ENCODE measurements at regions not wholly inside any gene's neighbourhood (a gene's known extent, or its start where the extent isn't known, plus 50 kb on each side); places are given as distances from the start of the nearest gene placed in this dataset.
"Not testable (repeated sequence)": the region's sequence is repeated elsewhere in the genome, so short reads cannot be mapped to it uniquely, and the experiment has no call there.

- no peak for DNase-seq
Observed at GRCh38 chr20:52441710-52442109, 250.1 kb upstream of the ZFP64 start.

- DNase-seq = no peak
Observed at GRCh38 chr20:52439375-52439774, 247.8 kb upstream of the ZFP64 start.

DNA sequence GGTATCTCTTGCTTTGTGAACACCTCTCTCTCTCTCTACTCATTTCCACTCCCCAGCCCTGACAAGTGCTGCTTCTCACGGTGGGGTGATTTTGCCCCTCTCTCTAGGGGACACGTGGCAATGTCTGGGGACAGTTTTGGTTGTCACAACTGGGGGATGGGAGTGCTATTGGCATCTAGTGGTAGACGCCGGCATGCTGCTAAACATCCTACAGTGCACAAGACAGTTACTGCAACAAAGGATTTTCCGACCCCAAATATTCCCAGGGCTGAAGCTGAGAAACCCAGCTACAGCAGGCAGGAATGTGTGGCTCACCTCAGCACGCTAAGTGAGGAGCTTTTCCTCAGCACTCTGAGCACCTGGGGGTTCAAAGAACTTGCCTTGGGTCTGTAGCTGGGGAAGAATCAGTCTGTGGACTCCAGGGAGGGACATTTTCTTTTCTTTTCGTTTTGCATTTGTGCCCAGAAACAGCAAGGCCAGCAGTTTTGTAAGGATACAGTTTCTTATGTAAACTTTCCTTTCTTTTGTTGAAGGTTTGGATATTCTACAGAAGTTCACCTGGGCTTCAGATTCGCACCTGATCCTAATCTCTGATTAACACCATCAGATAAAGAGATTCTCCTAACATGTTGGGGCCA, 246.9 kb upstream of the ZFP64 start:
- no peak for DNase-seq

DNA sequence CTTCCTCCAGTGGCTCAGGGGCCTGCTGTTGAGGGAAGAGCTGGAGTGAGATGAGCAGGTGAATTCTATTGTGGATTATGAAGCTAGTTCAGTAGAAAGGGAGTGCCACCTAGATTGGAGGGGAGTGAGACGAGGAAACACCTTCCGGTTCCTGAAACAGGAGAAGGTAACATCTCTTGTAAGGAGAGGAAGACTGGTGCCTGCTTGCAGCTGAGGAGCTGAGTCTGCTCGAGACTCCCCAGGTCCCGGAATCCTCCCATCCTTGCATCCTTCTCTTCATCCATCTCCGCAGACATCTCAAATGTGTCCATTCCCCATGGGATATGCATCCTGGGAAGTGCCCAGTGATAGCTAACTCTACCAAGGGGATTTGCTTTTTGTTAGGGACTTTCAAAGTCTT, 242.9 kb upstream of the ZFP64 start:
- DNase-seq = no peak

DNA sequence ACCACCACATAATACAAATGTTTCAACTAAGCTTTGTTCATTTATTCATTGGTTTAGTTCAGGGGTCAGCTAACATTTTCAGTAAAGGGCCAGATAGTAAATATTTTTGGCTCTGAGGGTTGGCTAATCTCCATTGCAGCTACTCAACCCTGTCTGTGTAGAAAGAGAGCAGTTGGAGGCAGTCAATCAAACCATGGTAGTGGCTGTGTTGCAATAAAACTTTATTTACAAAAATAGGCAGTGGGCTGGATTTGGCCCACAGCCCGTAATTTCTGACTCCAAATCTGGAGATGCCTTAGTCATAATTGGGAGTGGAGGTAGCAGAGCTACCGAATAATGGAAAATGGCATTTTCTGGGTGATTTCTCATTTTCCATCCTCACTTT, 242.5 kb upstream of the ZFP64 start:
- DNase-seq = no peak

- no peak for DNase-seq
Observed at GRCh38 chr20:52433326-52434040, 241.9 kb upstream of the ZFP64 start.

- no peak for DNase-seq
Observed at GRCh38 chr20:52432740-52433139, 241.2 kb upstream of the ZFP64 start.

DNA sequence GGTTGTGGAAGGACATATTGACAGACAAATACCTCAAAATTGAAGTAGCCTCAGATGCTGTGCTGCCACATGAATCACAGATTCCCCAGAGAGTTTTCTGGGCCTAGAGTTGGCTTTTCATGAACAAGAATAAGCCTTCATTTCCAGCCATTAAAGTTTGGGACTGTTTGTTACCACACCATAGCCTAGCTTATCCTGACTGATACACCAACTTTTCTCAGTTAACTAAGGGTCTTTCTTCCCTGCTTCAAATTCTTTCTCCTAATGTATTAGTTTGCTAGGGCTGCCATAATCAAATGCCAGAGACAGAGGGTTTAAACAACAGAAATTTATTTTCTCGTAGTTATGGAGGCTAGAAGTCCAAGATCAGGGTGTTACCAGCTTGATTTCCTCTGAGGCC, 237.4 kb upstream of the ZFP64 start:
- no peak for DNase-seq

DNA sequence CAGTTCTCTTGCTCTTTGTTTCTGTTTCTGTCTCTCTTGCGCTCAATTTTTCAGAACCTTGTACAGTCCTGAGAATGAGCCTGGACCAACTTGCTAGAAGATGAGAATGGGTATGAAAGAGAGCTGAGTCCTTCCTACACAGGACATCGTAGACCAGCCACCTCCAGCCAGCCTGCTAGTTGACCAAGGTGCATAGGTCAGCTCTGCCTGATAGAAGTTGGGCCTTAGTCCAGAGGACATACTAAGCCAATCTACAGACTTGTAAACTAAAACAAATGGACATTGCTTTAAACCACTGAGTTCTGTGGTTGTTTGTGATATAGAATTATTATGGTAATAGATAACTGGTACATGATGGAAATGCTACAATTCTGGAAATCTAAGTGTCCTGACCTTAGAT, 236.4 kb upstream of the ZFP64 start:
- no peak for DNase-seq

- no peak for DNase-seq
Observed at GRCh38 chr20:52426856-52427255, 235.3 kb upstream of the ZFP64 start.

DNA sequence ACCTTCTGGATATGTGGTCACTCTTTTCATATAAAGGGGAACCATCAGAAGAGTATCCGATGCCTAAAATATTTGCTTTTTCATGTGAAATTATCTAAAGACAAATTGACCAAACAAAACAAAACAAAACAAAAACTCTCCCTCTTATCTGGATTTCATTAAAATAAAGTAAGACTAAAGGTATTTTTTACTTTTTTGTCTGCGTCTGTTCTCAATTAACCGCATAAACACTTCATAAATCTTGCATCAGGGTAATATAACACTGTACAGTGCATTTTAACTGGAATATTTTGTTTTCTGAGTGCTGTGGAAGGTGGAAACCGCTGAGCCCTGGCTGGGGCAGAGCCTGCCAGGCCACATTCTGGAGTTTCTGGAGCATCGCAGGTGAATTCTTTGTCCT, 234.1 kb upstream of the ZFP64 start:
- no peak for DNase-seq

DNA sequence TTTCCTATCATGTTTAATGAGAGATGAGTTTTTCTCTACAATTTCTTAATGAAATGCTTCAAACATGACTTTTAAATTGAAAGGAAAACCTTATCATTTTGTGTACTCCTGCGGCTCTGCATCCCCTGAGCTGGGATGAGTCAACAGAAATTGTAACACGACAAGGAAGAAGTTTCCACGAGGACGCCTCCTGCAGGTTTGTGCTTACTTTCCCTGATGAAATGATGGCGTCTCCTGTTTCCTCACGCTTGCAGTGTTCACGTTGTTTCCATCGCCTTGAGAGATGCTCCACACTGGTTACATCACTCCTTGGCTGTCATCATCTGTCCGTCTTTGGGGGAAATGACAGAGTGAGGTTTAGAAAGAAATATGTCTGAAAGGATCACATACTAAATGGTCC, 233.7 kb upstream of the ZFP64 start:
- no peak for DNase-seq

- not testable (repeated sequence) for DNase-seq
Observed at GRCh38 chr20:52424357-52424942, 232.9 kb upstream of the ZFP64 start.

- peak in 1 of 56 donors; percentile 1 for DNase-seq
Observed at GRCh38 chr20:52423536-52424140, 232.1 kb upstream of the ZFP64 start.

GRCh38 chr20:52422574-52423336, 231.2 kb upstream of the ZFP64 start:
- DNase-seq = no peak

DNA sequence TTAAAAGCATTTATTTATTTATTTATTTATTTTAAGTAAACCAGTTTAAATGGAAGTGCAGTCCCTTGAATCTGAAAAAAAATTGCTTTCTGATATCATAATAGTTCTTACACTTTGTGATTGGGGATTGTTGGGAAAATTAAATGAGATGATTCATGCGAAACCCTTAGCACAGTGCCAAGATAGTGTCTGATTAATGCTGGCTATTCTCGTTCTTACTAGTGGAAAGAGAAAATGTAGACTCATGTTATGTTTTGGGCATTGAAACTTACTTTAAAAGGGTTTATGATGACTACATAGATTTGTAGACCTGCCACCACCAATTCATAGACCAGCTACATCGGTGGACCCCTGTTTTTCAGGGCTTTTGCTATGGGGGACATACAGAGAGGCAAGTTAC, 229.2 kb upstream of the ZFP64 start:
- no peak for DNase-seq

- DNase-seq = no peak
Observed at GRCh38 chr20:52419205-52419604, 227.6 kb upstream of the ZFP64 start.

- no peak for DNase-seq
Observed at GRCh38 chr20:52416953-52417352, 225.4 kb upstream of the ZFP64 start.

DNA sequence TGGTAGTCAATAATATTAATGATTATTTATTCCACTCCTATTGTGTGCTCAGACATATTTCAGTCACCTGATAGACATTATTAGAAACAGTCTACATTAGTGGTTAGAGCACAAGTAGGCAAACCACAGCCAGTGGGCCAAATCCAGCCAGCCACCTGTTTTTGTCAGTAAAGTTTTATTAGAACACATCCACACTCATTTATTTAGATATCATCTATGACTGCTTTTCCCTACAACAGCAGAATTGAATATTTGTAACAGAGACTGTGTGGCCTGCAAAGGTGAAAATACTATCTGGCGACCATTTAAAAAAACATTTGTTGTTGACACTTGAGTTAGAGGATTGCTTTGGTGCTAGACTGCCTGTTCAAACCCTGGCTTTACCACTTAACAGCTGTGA, 220.0 kb upstream of the ZFP64 start:
- no peak for DNase-seq

DNA sequence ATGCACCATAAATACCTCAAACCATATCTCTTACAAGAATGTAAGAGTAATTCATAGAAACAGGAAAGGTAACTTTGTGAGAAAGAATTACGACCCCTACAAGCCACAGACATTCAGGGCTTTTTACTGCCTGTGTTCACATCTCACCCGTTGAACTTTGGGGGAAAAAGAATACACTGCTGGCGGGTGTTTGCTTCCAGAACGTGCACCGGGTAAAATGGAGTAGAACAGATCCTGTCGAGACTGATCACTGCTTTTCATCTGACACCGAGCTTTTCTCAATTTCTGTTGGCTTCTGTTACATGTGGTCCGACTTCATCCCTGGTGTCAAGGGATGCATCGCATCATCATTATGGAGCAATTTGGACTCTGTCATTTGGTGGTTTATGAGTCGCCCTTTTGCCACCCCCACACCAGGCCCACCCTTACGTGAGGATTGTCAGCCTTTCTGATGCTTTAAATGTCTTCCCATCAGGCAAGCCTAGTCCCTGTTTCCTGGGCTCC, 219.2 kb upstream of the ZFP64 start:
- DNase-seq = no peak

DNA sequence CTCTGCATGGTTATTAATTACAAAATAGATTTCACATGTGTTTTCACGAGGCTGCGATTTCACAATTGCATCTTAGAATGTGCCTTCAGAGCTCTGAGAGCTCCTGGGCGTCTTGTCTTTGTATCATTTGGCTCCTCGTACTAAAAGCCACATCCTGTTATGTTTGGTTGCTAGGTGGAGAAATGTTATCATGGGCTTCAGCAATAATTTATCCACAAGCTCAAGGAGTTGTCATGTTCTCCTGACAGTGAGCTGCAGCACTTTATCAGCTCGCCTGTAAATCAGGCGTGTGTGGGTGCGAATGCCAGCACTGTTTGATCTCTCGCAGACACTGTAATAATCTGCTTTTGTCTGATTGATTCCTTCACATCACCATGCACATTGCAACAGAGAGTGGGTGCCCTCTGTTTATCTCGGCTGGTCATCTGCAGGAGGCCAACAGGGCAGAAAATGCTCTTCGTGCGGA, 218.6 kb upstream of the ZFP64 start:
- DNase-seq = peak in 16 of 56 donors; percentile 1 to 40 (median 10)
